ENCODE measurements at regions not wholly inside any gene's neighbourhood (a gene's known extent, or its start where the extent isn't known, plus 50 kb on each side); places are given as distances from the start of the nearest gene placed in this dataset.

DNA sequence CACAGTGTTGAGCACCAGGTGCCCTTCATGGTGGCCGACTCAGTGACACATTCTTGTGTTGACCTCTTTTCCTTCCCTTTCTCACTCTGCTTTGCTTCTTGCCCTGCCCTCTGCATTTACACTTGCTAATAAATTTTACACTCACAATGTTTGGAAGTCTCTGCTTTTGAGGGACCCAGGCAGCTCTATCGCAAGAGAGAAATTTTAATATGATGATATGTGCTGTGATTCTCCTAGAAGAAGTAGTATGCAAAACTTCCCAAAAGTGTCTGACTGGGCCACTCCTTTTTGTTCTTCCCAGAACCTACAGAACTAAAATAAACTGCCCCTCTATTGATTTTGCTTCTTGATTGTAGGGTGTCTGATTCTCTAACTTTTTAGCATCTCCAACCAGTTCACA is 135.0 kb downstream of the IRS1 start:
- Histone ChIP-seq H3K4me2 (ENCODE audit: extremely low read depth, insufficient read depth, low read length) (no peak overlapping the region), H3K27ac (ENCODE audit: insufficient read depth, low read length) (no peak overlapping the region), H3K4me1 (ENCODE audit: control insufficient read depth, extremely low read depth, insufficient read depth, low read length) (peaks cover 13% of the 10 kb centered on the region), H3K27me3 (ENCODE audit: control insufficient read depth, insufficient read depth, low read length) (no peaks in the 10 kb centered on the region), H4K20me1 (ENCODE audit: control insufficient read depth, extremely low read depth, insufficient read depth, low read length) (no peaks in the 10 kb centered on the region), H3K36me3 (ENCODE audit: control insufficient read depth, insufficient read depth, low read length) (no peaks in the 10 kb centered on the region), H3K9me3 (ENCODE audit: control insufficient read depth, insufficient read depth, low read depth, low read length) (no peaks in the 10 kb centered on the region), H3K9ac (ENCODE audit: insufficient read depth, low read length) (no peak overlapping the region), H2AFZ (ENCODE audit: low read length) (no peak overlapping the region), H3K4me3 (replicated peaks in 1 of 4; ENCODE audit: control extremely low read depth in 1 of 4, insufficient read depth in 1 of 4, low read depth in 3 of 4, low read length in 4 of 4) (no peak overlapping the region), H3K79me2 (ENCODE audit: control insufficient read depth, insufficient read depth, low read length) (no peaks in the 10 kb centered on the region)
- TF ChIP-seq, protein P1, sequence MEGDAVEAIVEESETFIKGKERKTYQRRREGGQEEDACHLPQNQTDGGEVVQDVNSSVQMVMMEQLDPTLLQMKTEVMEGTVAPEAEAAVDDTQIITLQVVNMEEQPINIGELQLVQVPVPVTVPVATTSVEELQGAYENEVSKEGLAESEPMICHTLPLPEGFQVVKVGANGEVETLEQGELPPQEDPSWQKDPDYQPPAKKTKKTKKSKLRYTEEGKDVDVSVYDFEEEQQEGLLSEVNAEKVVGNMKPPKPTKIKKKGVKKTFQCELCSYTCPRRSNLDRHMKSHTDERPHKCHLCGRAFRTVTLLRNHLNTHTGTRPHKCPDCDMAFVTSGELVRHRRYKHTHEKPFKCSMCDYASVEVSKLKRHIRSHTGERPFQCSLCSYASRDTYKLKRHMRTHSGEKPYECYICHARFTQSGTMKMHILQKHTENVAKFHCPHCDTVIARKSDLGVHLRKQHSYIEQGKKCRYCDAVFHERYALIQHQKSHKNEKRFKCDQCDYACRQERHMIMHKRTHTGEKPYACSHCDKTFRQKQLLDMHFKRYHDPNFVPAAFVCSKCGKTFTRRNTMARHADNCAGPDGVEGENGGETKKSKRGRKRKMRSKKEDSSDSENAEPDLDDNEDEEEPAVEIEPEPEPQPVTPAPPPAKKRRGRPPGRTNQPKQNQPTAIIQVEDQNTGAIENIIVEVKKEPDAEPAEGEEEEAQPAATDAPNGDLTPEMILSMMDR (conservative IDR thresholded peaks at IDR 0.05 in 1 of 2, IDR thresholded peaks at IDR 0.05 in 1 of 2; ENCODE audit: low read depth in 1 of 2, low read length in 2 of 2): no peak
- no peak for TF ChIP-seq EZH2 (IDR thresholded peaks at IDR 0.05; ENCODE audit: low read length, missing control alignments)
- DNase-seq (ENCODE audit: low read depth in 2 of 2): no peak

DNA sequence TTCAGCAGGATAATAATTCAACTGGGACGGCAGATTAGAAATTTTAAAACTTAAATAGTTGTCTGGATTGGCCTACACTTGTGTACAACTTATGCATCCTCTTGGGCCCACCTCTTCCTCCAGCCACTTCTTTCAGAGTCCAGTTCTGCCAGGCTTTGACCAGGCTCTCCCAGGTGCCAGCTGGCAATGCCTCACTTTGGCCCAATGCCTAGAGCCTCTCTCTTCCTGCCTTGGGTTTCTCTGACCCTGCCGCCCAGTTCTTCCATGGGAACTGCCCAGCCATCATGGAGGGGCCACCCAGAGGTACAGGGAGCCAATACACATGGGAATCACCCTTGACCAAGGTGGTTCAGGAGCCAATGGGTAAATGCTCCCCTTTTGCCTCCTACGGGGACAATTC is 135.5 kb downstream of the IRS1 start:
- no peak overlapping the region for H3K27ac ChIP-seq (ENCODE audit: insufficient read depth, low read length)
- no peaks in the 10 kb centered on the region for H3K27me3 ChIP-seq (ENCODE audit: control insufficient read depth, insufficient read depth, low read length)
- no peak overlapping the region for H3K4me2 ChIP-seq (ENCODE audit: extremely low read depth, insufficient read depth, low read length)
- no peaks in the 10 kb centered on the region for H3K36me3 ChIP-seq (ENCODE audit: control insufficient read depth, insufficient read depth, low read length)
- no peaks in the 10 kb centered on the region for H3K9me3 ChIP-seq (ENCODE audit: control insufficient read depth, insufficient read depth, low read depth, low read length)
- H4K20me1 ChIP-seq (ENCODE audit: control insufficient read depth, extremely low read depth, insufficient read depth, low read length): no peaks in the 10 kb centered on the region
- H2AFZ ChIP-seq (ENCODE audit: low read length): no peak overlapping the region
- H3K9ac ChIP-seq (ENCODE audit: insufficient read depth, low read length): no peak overlapping the region
- H3K4me1 ChIP-seq (ENCODE audit: control insufficient read depth, extremely low read depth, insufficient read depth, low read length): peaks cover 13% of the 10 kb centered on the region
- TF ChIP-seq, protein P1 (conservative IDR thresholded peaks at IDR 0.05 in 1 of 2, IDR thresholded peaks at IDR 0.05 in 1 of 2; ENCODE audit: low read depth in 1 of 2, low read length in 2 of 2): no peak
- no peaks in the 10 kb centered on the region for H3K79me2 ChIP-seq (ENCODE audit: control insufficient read depth, insufficient read depth, low read length)
- H3K4me3 ChIP-seq (replicated peaks in 1 of 4; ENCODE audit: control extremely low read depth in 1 of 4, insufficient read depth in 1 of 4, low read depth in 3 of 4, low read length in 4 of 4): no peak overlapping the region
- no peak for DNase-seq (ENCODE audit: low read depth in 2 of 2)

DNA sequence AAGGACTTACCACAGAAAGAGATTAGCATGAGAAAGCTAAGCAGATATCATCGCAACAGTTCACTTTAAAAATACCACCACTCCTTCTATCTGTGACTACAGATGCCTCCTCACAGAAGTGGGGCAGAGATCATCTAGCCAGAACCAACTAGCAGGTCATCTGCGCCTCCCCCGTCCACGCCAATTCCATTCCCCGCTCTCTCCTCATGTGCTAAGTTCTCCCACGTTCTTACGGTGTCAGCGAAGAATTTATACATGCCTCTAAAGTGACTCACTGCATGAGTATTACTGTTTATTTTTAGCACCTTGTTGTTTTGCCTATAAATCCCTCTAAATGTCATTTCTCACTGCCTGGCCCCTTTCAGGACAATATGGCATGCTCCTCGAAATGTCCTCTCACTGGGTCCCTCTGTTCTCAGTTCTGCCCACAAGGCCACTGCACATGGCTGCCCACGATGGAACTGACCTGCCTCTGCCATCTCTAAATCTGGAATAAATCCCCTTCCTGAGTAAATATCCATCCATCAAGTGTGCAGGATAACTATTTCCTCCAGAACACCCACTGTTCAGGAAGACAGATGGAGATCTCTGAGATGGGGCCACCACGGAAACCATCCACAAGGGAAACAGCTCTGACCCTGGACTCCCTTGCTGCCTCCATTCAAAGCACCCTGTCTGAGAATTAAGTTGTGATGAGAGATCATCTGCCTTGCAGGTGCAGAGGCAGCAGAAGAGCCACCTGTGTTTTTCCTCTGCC is 137.7 kb downstream of the IRS1 start:
- H3K4me2 ChIP-seq (ENCODE audit: extremely low read depth, insufficient read depth, low read length): peak overlapping the region; percentile 27
- peaks cover 13% of the 10 kb centered on the region for H3K4me1 ChIP-seq (ENCODE audit: control insufficient read depth, extremely low read depth, insufficient read depth, low read length)
- TF ChIP-seq, protein P1 (conservative IDR thresholded peaks at IDR 0.05 in 1 of 2, IDR thresholded peaks at IDR 0.05 in 1 of 2; ENCODE audit: low read depth in 1 of 2, low read length in 2 of 2): no peak
- no peak for TF ChIP-seq EZH2 (IDR thresholded peaks at IDR 0.05; ENCODE audit: low read length, missing control alignments)
- no peak overlapping the region for H2AFZ ChIP-seq (ENCODE audit: low read length)
- DNase-seq (ENCODE audit: low read depth in 2 of 2): peak; percentile 94 to 99
- H3K27ac ChIP-seq (ENCODE audit: insufficient read depth, low read length): peak overlapping the region; percentile 47
- no peak overlapping the region for H3K4me3 ChIP-seq (replicated peaks in 1 of 4; ENCODE audit: control extremely low read depth in 1 of 4, insufficient read depth in 1 of 4, low read depth in 3 of 4, low read length in 4 of 4)
- no peaks in the 10 kb centered on the region for H3K27me3 ChIP-seq (ENCODE audit: control insufficient read depth, insufficient read depth, low read length)
- no peaks in the 10 kb centered on the region for H4K20me1 ChIP-seq (ENCODE audit: control insufficient read depth, extremely low read depth, insufficient read depth, low read length)
- H3K79me2 ChIP-seq (ENCODE audit: control insufficient read depth, insufficient read depth, low read length): no peaks in the 10 kb centered on the region
- no peaks in the 10 kb centered on the region for H3K9me3 ChIP-seq (ENCODE audit: control insufficient read depth, insufficient read depth, low read depth, low read length)
- no peak overlapping the region for H3K9ac ChIP-seq (ENCODE audit: insufficient read depth, low read length)
- H3K36me3 ChIP-seq (ENCODE audit: control insufficient read depth, insufficient read depth, low read length): no peaks in the 10 kb centered on the region
